HG03565 (cell line): ENCODE measurements at regions not wholly inside any gene's neighbourhood (a gene's known extent, or its start where the extent isn't known, plus 50 kb on each side); places are given as distances from the start of the nearest gene placed in this dataset.

Experiments used
- ATAC-seq: cut with Tn5 transposase; IDR thresholded peaks from one replicate; pipeline ENCODE4 v1.9.1; 2021; ENCODE audit warnings: mild to moderate bottlenecking, moderate library complexity; ENCODE audit not compliant: unreplicated experiment

DNA sequence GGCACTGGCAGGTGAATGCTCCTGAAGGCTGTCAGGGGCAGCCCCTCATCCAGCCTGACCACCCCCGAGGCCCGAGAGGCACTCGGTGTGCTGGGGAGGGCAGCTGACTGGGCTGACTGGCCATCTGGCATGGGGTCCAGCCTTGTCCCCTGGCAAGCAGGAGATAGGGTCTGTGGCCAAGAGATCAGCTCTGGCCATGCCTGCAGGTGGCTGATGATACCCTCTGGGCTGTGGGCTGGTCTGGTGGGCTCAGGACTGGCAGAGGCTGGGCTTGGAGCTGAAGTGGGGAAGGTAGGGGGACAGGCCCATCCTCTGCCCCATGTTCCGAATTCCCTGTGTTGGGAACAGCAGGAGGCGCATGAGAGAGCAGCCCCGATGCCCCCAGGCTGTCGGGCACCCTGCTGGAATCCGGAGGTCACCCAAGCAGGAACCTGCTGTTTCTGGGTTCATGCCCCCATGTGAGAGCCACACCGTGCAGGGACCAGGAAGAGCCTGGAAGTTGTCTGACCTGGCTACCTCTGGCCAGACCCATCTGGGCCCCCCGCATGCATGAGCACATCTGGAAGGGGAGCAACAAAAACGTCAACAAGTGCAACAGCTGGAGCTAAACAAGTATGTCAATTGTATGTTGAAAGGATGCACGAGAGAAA lies 527.0 kb downstream of the TBC1D22A start:
- no peak for ATAC-seq

DNA sequence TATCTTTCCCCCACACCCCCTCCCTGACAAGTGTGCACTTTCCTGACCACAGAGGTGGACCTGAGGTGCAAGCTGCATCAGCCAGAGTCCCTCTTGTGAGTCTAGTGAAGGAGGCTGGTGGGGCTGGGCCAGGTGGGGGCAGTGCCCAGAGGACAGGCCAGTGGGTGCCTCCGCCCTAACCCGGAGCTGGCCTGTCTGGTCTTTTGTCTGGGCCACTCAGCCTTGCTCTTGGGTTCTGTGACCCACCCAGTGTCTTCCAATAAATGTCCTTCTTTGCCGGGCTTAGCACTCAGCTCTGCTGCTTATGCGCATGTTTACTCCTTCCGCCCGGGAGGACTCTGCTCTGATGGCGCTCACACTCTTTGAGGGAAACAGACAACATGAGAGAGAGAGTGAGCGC lies 526.2 kb downstream of the TBC1D22A start:
- ATAC-seq = no peak

DNA sequence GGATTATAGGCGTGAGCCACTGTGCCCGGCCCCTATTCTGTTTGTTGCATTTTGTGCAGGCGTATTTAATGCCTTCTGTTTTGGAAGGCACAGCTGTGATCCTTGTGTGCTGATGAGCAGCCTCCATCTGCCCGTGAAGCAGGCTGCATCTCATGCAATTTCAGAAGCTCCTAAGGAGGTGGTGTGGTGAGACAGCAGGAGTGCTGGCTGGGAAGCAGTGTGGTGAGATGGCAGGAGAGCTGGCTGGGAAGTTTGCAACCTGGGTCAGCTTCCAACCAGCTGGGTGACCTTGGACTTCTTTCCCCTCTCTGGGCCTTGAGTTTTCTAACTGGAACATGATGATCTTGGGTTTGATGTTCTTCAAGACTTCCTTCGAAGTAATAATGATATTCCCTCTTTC lies 525.1 kb downstream of the TBC1D22A start:
- ATAC-seq = no peak

DNA sequence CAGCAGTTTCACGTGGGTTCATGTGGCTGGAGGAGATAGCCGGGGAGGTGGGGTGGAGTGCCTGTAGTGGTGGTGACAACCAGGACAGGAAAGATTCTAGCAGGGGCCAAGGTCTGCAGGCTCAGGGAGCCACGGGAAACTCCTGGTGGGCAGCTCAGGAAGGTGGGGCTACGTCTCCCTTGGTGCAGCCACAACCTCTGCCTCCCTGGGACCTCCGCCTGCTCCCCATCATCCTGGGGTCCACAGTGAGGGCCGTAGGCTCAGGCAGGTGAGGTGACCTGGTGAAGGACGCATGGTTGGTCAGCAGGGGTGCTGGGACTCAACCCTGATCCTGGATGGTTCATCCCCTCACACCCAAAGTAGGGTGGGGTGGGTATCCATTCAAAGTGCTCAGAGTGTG lies 524.1 kb downstream of the TBC1D22A start:
- ATAC-seq = no peak

DNA sequence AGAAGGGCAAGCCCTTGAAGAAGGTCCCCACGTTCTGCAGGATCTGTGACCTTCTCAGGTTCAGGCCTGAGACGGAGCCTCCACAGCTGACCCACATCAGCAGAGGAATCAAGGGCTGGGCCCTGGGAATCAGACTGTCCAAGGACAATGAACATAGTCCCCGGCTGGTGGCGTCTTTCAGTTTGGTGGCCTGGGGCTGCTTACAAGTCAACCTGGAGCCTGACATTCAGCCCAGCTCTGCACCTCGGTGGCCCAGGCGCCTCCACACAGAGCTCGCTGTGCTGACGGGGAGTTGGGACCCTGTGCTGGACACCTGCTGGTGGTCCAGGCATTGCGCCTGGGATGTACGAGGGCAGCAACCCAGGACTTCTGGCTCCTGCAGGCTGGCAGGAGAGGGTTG lies 523.5 kb downstream of the TBC1D22A start:
- ATAC-seq = no peak

DNA sequence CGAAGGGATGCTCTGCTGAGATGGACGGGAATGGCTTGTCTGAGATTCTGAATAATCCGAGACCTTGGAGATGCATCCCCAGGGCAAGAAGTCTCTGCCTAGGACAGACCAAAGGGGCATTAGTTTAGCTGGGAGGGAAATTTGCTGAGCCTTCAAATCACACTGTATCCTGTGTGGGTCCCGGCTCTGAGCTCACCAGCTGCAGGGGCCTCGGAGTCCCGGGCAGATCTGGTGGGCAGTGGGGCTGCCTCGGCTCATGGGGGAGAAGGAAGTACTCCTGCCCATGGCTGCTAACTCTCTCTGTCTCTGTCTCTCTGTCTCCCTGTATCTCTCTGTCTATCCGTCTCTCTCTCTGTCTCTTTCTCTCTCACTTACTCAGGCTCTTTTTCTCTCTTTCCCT lies 522.4 kb downstream of the TBC1D22A start:
- ATAC-seq = no peak

DNA sequence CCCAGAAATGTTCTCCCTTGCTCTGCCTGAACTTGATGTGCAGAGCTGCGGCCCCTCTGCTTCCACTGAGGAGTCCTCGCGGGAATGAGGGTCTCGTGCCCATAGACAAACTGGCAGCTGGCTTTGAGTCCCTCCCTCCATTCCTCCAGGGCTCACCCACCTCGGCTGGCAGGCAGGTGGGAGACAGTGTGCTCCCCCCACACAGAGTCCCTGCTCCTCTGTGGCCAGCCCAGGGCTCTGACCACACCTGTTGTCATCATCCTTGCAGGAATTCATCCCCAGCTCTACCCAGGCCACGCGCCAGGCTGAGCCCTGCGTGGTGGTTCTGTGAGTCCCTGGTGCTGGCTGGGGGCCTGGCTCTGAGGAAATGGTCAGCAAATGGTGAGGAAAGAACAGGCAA lies 521.9 kb downstream of the TBC1D22A start:
- ATAC-seq = no peak

DNA sequence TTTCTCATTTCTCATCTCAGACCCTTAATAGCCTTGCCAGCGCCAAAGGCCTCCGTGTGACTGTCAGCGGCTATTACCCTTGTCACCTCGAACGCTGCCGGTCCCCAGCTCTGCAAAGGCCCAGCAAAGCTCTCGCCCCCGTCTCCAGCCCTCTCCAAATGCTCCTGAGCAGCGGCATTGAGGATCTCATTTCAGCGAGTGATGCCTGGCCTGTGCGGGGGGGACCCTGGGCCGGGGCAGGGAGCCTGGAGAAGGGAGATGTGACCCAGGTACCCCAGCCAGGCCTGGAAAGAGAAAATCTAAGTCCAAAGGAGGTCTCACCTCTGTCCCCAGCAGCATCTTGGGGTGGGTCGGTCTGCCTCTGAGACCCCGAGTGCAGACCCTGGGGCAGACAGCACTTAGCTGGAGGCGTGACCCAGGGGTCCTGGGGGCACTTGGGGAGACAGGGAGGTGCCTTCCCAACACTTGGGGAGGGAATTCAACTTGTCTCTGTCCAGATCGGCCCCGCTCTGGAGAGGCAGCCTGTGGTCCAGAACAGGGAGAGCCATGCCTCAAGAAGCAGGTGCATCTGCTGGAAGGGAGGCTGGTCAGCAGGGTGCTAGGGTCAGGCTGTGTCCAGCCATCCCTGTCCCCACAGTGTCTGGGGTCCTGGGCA lies 521.3 kb downstream of the TBC1D22A start:
- ATAC-seq = no peak

DNA sequence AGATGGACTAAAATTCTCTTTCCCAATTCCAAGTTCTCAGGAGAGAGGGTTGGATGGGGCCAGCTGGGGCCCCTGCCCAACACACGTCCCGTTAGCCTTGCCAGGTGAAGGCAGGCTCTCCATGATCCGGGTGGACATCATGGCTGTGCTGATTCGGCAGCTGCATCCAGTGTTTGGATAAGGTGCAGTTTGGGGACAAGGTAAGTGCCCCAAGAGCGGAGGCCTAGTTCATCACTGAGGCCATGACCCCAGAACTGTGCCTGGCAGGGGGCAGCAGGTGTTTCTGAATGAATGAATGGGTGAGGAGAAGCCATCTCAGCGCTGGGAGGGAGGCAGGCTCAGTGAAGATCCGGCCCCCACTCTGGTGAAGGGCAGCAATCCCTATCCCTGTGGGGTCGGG lies 520.4 kb downstream of the TBC1D22A start:
- ATAC-seq = no peak

DNA sequence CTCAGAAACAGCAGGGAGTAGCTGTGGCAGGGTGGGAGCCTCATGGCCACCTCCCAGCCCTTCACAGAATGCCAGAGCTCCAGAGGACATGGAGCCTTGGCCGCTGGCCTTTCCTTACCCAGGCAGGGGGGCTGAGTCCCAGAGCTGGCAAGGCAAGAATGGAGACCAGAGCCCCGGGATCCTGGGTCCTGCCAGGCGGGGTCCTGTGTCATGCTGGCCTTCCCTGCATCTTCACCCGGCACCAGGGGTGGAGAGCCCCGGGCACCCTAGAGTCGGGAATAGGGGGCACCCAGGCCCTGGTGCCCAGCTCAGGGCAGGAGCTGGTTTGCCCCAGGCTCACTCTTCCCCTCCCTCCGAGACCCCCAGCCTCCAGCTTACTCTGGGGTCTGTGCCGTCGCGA lies 519.9 kb downstream of the TBC1D22A start:
- no peak for ATAC-seq

DNA sequence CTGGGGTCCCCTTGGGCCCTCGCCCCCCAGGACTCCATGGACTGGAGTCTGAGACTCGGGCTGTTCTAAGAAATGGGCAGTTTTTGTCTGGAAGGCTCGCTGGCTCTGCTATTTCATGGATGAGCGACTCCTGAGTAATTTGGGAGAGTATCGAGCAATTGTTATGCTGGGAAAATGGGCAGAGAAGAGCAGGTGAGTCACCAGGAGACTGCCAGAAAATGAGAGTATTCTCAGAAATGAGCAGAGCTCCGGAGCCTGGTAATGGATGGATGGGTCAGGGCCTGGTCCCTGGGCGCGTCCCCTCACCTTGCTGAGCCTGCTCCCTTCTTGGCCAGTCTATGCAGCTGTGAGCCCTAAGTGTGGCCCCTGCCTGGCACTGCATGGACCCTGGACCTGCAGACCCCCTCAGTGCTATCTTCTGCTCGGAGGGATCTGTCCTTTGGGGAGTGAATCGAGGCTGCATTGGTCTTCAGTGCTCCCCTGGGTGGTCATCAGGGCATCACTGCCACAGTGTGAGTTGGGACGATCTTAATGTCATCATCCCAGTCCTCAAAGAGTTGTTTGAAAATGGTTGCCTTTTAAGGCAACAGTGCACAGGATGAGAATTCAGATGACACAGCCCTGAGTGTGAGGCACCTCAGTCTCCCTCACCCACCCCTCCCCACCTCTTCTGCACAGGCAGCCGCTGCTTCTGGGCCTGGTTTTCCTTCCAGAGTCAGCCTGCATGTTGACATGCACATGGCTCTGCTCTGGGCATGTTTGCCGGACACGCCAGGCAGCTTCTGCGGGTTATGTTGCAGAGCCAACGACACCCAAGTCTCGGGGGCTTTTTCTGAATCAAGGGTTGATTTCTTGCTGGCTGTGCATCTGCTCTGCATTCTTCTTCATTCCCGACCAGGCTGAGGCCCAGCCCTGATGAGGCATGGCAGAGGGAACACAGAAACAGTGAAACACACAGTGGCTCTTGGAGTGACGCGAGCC lies 519.0 kb downstream of the TBC1D22A start:
- ATAC-seq = no peak

DNA sequence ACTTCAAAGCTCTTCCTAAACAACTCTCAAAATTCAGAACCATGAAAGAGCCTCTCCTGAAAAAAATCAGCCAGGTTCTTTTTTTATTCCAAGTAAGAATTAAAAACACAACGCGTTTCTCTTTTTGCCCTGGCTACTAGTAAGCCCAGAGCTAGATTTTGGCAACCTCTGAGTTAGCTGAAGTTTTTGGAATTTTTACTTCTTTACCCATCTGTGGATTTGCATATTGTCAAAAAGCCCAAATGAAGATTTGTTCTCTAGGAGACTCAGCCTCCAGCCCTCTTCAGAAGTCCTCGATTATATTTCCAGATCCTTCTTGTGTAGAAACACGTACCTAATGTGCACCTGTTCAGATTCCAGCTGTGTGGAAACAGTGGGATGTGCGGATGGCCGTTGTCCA lies 517.9 kb downstream of the TBC1D22A start:
- ATAC-seq = no peak

DNA sequence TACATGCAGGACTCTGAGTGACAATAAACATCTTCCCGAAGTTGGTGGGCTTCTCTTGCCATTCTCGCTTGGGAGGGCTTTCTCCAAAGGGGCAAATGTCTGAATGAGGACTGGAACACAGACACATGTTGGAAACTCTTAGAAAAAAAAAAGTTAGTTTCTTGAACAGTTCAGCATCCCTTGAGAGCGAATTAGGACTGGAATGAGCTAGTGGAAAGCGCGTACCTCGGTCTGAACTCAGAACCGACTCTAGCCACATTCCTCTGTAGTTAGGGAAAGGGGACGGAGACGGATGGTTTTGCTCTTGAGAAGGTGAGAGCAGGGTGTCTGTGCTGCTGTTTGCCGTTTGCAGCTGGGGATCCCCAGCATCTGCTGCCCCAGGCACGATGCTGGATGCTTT lies 517.3 kb downstream of the TBC1D22A start:
- no peak for ATAC-seq

DNA sequence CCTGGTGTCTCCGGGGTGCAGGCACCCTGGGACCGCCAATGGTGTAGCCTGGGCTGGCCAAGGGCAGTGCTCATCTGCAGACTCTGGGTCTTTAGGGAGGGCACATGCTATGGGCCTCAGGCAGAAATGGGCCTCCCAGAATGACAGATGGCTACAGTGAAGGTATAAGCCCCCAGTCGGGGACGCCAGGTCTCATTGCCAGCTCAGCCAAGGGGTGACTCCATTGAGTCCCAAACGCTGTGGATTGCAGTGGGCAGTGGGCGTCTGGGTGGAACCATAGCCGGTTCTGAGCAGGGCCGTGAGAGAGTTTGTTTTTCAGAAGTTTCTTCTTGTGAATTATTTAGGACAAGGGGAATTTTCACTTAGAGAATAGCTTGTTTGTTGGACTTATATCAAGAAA lies 516.9 kb downstream of the TBC1D22A start:
- ATAC-seq = no peak

DNA sequence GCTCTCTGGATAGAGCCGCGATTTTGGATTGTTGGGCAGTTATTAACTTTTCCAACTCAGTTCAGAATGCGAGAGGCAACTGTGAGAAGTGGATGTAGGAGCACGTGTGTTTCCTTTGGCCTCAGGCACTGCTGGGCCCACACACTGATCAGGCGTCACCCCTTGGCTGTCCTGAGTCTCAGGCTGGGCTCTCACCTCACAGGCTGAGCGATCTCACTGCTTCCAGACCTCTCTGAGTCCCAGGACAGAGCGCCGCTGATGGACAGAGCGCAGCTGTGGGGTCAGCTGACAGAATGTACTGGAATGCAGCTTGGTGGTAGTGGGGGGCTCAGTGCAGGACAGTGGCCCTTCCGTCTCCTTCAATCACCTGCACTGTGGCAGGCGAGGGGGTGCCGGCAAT lies 516.2 kb downstream of the TBC1D22A start:
- ATAC-seq = no peak

DNA sequence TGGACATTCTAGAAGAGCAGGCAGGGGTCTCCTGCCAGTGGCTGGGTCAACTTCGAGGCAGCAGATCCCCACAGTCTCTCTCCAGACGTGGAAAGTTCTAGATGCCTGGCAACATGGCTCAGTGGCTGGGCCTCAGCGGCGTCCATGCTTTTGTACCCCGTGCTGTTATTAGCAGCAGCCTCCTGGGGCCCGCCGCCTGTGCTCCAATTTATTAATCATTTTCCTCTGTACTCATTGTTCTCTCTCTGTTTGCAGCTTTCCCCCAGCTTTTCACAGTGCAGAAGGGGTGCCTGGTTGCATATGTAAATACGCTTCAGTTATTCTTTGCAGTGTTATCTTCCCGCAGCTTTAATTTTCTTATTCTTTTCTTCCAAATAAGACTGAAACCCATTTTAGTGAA lies 515.1 kb downstream of the TBC1D22A start:
- ATAC-seq = no peak

DNA sequence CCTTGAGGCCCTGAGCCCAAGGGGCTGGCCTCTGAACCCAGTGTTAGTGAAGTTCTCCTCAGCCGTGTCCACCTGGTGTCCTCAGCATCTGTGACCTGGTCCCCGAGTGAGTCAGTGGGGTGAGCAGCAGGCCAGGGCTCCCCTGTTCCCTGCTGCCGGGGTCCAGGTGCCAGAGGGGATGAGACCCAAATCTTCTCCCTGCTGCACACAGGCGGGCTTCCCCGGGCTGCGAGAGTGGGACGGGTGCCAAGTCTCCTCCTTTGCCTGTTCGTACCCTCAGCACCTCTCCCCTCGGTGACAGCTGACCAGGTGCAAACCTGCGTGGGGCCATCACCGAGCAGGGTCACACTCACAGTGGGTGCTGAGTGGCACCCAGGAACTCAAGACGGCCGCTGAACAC lies 514.5 kb downstream of the TBC1D22A start:
- ATAC-seq = no peak

DNA sequence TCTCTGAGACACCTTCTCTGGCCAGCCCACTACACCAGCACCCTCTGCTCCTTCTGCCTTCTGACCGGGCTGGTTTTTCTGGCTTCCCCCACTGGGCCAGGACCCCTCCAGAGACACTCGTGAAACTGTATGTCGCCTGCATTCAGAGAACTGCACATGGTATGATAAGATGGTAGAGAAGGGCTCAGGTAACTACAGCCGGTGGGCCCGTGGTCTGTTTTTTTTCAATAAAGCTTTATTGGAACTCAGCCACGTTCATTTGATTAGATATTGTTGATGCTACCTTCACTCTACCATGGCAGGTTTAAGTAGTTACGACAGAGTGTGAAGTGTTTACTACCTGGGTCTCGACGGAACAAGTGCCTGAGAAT lies 514.0 kb downstream of the TBC1D22A start:
- ATAC-seq = no peak

DNA sequence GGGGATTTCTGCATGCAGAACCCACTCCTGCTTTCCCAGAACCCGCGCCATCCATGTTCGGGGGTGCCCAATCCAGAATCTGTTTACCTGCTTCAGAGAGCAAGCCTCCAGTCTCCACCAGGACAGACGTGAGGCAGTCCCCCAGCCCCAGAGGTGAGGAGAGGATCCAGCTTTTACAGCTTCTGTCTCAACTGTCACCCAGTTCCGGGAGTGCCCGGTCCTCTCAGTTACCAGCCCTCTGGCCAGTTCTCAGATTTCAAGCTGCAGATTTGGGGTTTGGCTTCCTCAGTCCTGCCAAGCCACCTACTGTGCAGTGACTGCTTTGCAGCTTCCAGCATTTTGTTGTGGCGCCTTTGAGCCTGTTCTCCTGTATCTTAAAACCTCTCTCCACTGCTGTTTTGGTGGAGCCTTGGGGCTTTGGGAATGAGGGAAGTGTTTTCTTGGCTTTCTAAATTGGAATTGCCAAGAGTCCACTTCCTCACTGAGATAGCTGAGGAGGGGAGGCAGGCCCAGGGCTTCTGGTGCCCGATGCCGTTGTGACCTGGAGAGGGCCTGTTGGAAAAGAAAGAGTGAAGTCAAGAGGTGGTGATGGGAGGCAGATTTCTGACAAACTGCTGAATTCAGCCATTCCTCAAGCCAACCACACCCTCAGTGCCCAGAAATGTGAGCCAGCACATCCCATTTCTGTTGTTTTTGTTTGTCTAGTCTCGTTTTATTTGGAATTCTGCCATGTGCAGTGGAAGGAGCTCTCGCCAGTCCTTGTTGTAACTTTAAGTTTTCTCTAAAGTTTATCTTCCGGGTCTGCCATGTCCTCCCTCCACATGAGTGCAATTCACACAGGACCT lies 513.4 kb downstream of the TBC1D22A start:
- no peak for ATAC-seq

DNA sequence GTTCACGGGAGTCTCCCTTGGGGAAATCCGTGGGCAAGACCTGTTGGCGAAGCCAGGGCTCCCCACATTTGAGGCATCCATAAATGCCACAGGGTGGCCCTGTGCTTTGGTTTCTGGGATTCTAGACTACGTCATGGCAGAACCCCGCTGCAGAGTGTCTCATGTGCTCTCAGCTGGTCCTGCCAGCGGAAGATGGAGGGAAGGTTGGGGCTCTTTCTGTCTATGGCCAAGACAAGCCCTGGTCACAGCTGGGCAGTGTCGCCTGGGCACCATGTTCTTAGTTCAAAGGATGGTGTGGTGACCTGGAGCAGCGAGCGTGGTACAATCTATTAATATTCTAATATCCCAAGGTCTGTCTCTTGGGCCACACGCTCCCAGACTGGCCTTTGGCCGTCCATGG lies 511.7 kb downstream of the TBC1D22A start:
- ATAC-seq = no peak
